NCI-H2196 treated with DMSO at 0.1 percent for 48 hours (cell line): ENCODE measurements at regions not wholly inside any gene's neighbourhood (a gene's known extent, or its start where the extent isn't known, plus 50 kb on each side); places are given as distances from the start of the nearest gene placed in this dataset.
"Not testable (repeated sequence)": the region's sequence is repeated elsewhere in the genome, so short reads cannot be mapped to it uniquely, and the experiment has no call there.

Source experiments
- DNase-seq: peaks from one replicate; lab custom pipeline; 2025; ENCODE audit not compliant: unreplicated experiment; lab: John Stamatoyannopoulos, UW

DNA sequence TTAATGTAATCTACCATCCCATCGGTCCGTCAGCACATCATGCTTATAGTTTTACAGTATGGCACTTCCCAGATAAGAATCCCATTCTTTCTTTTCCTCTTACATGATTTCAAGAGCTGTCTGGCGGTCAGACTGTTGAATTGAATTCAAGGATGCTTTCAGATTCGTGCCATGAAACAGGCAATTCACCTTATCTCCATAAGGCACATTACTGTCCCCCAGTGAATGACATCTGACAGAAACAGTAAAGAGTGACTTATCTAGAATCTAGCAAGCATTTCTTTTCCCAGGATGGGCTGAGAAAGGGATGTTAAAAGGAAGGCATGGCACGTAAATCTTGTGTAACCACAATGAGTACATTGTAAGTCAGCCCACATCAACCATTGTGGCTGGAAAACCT lies 61.1 kb upstream of the SEM1 start:
- DNase-seq, result no peak

DNA sequence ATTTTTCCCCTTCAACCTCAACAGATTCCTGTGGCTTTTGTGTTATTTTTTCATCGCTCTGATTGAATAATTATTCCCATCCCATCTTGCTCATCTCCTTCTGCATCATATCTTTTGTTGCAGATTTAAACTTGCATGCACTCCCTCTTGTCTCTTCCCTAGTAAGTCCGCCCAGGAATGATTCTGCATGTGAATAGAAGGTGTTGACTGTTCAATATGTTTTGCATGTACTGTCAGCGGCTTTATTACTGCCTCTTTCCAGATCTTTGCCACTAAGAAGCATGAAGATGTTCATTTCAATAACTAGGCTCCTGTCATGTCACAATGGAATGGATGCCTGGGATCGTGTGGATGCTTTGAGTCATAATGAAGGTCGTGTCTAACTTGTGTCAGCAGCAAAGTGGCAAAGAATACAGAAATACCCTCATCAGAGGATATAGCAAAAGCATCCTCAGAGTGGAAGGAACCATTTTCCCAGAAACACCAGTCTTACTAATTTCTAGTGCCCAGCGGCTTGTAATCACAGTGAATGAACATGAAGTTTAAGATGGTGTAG lies 62.6 kb upstream of the SEM1 start:
- no peak for DNase-seq

DNA sequence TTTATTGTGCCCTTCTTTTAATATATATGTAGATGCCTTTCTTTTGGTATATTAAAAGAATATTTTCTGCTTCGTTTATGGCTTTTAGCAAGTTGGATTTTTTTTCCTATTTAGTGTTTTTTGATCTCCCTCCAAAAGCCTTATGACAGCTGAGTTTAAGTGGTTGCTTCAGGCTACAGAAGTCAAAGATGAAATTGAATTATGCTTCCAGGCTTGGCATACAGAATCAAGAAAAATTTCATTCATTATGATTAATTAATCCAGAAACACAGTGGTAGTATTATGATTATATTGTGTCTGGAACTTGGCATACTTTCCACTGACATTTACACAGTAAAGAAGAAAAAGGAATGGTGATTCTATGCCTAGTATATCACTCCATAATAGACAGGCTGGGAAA lies 63.8 kb upstream of the SEM1 start:
- no peak for DNase-seq

DNA sequence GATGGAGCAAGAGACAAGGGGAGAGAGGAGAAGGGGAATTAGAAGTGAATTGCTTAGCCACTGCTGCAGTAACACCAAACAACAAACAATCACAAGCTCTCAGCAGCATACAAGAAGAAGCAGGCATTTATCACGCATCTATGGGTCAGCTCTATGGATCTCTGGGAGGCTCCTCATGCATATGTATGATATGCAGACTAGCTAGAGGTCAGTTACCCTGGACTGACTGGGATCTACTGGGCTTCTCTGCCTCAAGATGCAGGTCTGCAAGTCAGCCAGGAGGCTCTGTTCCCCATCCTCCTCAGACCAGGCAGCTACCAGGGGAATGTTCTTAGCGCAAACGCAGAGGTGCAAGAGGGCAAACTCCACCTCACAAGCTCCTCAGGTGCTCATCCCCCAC lies 64.7 kb upstream of the SEM1 start:
- DNase-seq, result no peak

DNA sequence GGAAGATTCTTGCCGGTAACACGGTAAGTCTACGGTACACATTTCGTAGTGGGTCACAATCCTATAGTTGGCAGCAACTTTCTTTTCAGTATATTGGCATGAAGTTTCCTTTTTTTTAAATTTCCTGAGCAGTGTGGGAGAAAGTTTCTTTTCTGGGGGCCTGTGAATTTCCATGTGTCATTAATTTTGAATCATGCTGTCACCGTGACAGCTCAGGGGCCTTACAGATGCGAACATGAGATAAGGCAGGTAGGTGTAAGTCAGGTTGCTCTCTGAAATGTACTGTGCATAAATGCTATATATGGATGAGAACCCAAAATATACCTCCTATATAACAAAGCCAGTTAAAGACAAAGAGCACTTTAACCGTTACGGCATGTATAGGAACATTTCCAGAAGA lies 65.4 kb upstream of the SEM1 start:
- no peak for DNase-seq

DNA sequence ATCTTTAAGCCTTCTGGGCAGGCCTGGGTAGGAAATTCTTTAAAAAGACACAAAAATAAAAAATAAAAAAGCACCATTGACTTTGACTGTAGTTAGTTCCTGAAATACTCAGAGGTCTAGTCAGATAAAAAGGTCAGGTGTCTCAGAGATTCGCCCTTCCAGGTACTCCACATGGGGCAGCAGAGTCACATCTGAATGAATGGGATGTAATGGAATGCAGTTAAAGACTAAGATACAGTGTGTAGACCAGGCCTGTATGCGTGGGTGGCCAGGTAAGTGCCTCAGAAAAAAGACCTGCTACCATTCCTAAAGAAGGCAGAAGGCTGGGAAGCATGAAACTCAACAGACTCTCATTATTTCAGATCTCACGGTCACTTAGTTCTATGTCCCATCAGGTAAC lies 68.6 kb upstream of the SEM1 start:
- no peak for DNase-seq

DNA sequence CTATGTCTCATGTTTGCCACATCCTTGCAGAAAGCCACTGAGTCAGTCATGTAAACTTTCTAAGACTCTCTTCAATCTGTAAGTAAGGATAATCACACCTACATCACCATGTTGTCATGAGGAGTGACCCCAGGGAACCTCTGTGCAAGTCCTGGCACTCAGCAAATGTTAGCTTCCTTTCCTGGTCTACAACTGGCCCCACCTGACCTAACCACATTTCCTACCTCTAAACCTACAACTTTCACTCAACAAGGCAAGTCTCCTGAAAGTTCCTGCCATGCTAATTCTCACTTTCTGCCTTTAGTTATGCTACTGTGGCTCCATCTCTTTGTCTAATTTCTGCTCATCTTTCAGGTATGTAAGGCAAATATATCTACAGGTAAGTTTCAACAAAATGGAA lies 72.3 kb upstream of the SEM1 start:
- no peak for DNase-seq

DNA sequence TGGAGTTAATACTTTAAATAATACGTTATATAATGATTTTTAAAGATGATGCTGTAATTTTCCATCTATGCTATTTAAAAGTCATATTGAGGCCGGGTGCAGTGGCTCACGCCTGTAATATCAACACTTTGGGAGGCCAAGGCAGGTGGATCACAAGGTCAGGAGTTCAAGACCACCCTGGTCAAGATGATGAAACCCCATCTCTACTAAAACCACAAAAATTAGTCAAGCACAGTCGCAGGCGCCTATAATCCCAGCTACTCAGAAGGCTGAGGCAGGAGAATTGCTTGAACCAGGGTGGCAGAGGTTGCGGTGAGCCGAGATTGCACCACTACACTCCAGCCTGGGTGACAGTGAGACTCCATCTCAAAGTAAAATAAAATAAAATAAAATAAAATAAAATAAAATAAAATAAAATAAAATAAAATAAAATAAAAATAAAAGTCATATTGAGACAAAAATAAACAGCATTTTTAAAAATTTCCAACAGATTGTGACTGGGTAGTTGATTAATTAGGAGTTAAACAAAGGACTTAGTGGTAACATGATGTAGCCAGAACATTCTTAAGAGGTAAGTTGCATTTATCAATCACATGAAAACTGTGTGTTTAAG lies 73.1 kb upstream of the SEM1 start:
- not testable (repeated sequence) for DNase-seq

DNA sequence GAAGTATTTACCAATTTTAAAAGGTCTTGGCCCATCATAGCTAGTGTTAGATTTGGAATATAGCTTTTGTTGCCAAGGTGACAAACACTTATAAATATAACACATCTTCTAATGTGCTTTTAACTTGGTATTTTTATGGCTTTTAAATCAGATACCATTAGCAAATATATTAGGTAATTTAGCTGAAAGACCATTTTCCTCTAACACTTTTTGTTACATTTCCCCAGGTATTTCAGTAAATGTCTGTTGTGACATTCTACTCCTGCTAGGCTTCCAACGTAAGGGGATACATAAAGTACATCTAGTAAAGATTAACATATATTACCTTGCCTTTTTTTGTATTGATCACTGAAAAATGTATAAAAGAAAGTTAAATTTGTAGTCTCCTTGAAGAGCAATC lies 75.0 kb upstream of the SEM1 start:
- no peak for DNase-seq

DNA sequence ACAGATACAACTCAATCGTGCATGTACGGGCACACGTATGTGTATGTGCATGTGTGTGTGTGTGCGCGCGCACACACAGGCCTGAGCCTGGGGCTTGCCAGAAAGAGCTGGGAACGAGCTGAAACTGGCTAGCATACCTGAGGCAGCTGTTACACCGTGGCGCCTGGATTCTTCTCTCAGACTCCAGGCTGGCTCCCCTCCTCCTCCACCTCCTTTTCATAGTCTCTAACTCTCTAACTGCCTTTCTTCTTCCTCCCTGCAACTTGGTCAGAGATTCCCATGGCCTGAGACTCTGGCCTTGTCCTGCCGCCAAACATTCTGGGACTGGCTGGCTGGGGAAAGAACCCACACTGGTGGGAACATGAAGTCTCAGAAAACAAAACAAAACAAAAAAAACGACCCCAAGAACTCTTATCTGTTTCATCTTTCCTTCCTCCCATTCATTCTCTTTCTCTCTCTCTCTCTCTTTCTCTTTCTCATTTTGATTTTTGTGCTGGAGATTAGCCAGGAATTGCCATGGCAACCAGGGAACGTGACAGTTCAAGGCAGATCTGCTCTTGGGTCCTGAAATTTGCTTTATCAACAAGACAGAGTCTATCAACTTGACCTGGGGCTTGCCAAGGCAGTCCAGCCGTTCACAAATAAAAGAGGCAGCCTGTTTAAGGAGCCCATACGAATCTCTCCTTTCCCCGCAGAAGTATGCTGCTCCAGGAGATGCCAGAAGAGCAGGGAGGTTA lies 76.8 kb upstream of the SEM1 start:
- no peak for DNase-seq

DNA sequence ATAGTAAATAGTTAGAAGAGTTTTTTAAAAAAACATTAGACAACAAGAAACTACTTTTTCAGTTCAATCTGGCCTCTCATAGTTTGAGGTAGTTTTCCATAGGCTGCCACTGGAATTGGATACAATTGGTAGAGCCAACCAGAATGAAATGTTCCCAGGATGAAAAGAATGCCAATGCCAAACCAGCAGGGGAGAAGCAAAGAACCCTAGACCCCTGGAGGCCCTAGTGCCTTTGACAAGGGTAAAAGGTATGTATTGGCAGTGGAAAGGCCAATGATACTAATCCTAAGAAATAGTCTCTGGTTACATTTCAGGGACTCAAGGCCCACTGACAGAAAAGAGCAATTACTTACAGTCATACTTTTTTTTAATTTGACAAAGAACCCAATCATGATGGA lies 77.4 kb upstream of the SEM1 start:
- no peak for DNase-seq

DNA sequence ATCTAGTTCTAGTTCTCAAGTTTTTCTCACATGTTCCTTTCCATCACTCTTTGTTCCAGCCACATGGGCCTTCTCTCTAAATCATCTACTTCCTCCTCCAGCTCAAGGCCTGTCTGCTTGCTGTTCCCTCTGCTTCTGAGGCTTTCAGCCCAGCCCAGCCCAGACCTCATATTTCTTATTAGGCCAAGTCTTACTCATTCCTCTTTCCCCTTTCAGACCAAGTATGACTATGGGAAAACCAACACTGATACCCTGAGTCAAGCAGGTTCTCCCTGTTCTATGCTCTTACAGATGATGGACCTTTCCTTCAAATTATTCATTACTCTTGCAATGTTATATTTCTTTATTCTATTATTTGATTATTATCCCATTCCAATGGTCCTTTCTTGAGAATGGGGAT lies 80.3 kb upstream of the SEM1 start:
- DNase-seq, result no peak

DNA sequence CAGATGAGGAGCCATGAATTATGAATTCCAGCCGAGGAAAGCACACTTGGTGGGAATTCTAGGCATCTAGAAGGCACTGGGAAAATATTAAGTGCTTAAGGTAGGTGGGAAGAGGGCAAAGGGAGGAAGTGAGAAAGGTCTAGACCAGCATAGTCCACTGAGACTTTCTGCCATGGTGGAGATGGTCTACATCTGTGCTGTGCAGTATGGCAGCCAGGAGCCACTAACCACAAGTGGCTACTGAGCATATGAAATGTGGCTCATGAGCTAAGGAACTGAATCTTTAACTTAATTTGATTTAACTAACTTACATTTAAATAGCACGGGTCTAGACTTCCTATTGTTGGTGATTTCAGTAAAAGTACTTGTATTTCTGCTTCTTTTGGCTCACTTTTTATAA lies 82.5 kb upstream of the SEM1 start:
- no peak for DNase-seq

DNA sequence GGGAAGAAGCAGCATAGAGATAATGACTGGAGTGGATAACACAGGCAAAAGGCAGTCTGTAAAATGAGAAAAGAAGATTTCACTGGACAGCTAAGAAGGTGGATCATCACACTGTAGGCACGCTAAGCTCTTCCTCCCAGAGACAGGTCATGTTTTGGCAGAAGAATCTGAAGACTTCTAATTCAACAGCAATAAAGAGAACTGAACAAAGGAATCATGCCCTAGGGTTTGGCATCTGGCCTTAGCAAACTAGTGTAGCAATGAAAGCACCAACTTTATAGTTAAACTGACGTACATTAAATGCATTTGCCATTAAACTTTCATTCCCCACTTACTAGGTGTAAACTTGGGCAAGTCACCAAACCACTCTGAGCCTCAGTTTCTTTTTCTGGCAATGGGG lies 84.4 kb upstream of the SEM1 start:
- no peak for DNase-seq

DNA sequence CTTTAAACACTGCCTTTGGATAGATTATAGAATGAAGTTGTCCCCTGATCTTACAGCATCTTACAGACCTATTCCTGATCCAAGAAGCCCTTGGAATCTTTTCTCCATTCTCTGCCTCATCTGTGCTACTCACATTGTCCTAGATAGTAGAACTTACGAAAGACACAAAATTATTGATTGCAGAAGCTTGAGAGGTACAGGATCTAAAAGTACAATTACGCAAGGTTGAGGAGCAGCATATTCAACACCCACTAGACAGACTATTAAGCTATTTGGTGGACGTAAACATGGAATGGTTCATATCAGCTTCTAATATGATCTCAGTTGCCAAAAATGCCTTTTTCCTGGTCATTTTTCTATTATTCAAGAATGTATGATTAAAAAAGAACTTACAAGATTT lies 90.5 kb upstream of the SEM1 start:
- no peak for DNase-seq

DNA sequence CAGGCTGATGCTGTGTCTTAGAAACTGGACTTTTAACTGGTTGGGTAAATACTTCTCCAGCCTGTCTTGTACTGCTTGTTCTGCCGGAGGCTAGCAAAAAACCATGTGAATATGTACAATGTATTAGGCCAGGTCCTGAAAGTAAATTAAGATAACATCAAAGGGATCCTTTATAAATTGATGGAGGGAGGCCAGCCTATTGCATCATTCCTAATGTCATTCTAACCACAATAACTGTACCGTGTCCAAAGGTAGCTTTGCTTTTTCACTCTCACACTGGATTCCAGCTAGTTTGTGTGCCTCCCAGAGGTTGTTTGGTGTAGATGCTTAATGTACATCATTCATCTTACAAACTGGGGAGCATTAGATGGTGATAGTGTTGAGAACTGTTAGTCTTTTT lies 91.2 kb upstream of the SEM1 start:
- peak; percentile 30 for DNase-seq

DNA sequence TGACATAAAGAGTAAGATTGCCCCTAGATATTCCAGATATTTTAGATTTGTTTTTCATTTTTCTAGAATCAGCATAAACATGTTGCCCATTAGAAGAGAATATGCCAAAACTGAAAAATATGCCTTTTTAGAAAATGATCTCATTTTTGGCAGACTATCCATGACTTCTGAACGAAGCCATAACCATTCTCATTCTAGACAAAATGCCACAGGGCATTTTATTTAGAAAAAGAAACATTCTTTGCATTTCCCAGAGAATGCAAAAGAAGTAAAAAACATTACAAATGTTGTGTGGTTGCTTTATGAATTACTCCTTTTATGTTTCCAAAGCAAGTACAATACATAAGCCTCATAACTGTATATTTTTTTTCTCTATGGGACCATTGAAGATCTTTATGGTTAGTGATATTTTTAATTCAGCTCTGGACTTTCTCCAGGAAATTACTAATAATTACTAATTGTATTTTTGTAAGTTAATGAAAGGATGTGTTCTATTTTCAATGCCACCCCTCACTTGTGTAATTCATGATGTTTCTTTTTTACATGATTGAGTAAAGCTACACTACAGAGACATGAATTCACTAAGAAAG lies 109.6 kb upstream of the SEM1 start:
- DNase-seq, result no peak

DNA sequence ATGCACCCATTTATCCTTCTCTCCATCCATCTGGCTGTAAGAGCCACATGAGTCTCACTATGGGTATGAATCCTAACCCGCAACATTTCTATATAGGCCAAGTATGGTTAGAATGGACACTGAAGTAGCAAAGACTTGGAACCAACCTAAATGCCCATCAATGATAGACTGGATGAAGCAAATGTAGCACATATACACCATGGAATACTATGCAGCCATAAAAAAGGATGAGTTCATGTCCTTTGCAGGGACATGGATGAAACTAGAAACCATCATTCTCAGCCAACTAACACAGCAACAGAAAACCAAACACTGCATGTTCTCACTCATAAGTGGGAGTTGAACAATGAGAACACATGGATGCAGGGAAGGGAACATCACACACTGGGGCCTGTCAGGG lies 111.5 kb upstream of the SEM1 start:
- DNase-seq, result not testable (repeated sequence)

DNA sequence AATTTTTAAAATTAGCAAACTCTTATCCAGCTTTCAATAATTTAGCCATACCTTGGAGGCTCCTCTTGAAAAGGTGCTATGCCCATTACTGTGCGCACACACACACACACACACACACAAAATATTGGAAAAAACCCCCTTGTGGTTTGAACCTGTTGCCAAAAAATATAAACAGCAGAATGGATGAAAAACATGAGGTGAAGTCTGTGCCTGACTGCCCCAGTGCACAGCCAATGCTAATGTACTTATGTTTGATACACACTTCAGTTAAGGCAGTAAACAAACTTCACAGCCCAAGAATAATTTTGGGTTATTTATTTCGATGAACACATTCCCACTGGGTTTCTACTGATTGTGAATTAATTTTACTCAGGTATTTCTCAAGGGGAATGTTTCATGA lies 113.2 kb upstream of the SEM1 start:
- no peak for DNase-seq

DNA sequence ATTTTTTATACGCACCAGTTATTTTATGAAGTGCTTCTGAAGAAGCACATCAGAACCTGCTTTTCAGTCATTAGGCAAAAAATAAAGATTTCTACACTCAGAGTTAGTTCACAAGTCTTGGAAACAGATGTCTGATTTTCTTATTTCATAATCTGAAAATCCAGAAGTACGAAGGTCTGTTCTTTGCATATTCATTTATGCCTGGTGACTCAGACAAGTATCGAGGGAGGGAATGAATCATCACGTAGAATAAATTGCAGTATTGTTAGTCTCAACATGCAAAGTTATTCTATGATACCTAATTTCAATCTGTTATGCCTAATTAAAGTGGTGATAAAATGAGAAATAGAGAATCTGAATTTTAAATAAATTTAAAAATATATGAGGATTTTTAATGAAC lies 113.6 kb upstream of the SEM1 start:
- no peak for DNase-seq

DNA sequence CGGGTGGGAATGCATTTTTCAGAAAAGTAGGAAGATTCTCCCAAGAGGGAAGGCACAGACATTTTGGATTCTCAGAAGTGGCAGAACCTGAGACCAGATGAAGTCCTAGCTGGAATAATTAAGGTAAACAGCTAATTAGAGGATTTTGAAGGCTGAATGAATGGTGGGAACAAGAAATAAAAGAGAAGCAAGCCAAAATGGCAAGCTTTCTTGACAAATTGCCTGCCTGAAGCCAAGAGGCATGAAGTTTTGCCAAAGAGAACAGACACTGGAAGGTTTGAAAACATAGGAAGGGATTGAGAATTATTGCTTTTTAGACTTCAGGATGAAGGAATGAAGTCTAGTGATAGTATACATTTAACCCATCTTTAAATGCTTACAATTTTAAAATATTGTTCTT lies 115.0 kb upstream of the SEM1 start:
- DNase-seq, result no peak

DNA sequence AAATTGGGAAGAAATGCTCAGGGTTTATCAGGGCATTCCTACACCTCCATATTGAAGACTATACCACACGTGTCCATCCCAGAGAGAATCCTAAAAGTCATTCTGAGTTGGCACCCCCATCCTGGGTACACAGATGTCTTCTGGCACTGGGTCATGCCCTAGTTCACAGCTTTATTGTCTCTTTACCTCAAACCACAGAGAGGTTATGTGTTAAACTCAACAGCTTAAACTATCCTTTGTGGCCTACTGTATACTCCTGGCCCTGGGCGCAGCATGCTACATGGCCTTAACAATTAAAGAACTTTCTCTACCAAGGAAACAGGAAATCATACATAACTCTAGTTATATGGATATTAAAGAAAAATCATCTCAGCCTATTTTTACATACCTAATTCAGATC lies 115.6 kb upstream of the SEM1 start:
- no peak for DNase-seq

DNA sequence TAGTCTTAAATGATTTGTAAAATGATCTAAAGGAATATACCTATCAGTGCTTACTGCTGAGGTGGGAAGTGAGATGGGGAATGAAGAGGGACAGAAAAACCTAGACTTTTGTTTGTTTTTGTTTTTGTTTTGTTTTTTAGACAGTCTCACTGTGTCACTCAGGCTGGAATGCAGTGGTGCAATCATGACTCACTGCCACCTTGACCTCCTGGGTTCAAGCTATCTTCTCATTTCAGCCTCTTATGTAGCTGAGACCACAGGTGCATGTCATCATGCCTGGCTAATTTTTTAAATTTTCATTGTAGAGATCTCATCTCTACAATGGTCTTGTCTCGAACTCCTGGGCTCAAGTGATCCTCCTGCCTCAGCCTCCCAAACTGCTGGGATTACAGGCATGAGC lies 116.4 kb upstream of the SEM1 start:
- DNase-seq, result no peak
